Stimulated activated naive B cell treated with anti-CD40 and anti-IgM and Interleukin-4, amounts not matched to agents 10 μg/mL and 1 μg/mL and 100 μg/mL, for 72 hours (primary cell): ENCODE measurements at regions not wholly inside any gene's neighbourhood (a gene's known extent, or its start where the extent isn't known, plus 50 kb on each side); places are given as distances from the start of the nearest gene placed in this dataset.
A peak's percentile ranks its signal among the peaks of the same experiment; 100 is the strongest.

ENCODE experiments used
- ATAC-seq, 2 donors: fragments of 150-1000 bp; cut with Tn5 transposase; replicated peaks; 2 replicates each; pipeline ENCODE4 v1.10.0; 2021; ENCODE audit warnings: moderate library complexity in 1 of 2
- DNase-seq: peaks from one replicate; pipeline ENCODE4 v3.0.0; 2021
- H3K27ac Mint-ChIP-seq: one replicate; pipeline ENCODE4 v1.8.0; 2022; ENCODE audit warnings: mild to moderate bottlenecking, mixed read lengths
- H3K27me3 Mint-ChIP-seq, 2 donors: one replicate each; pipeline ENCODE4 v1.8.0; 2022; ENCODE audit warnings: mixed read lengths in 2 of 2
- H3K36me3 Mint-ChIP-seq, 2 donors: one replicate each; pipeline ENCODE4 v1.8.0; 2022; ENCODE audit warnings: mixed read lengths in 2 of 2, mild to moderate bottlenecking in 1 of 2
- H3K4me1 Mint-ChIP-seq, 2 donors: one replicate each; pipeline ENCODE4 v1.8.0; 2022; ENCODE audit warnings: mixed read lengths in 2 of 2, mild to moderate bottlenecking in 1 of 2
- H3K4me3 Mint-ChIP-seq, 2 donors: one replicate each; pipeline ENCODE4 v1.8.0; 2022; ENCODE audit warnings: mild to moderate bottlenecking in 2 of 2, mixed read lengths in 2 of 2, moderate library complexity in 1 of 2
- H3K9me3 Mint-ChIP-seq, 2 donors: one replicate each; pipeline ENCODE4 v1.8.0; 2022; ENCODE audit warnings: mixed read lengths in 2 of 2, mild to moderate bottlenecking in 1 of 2

DNA sequence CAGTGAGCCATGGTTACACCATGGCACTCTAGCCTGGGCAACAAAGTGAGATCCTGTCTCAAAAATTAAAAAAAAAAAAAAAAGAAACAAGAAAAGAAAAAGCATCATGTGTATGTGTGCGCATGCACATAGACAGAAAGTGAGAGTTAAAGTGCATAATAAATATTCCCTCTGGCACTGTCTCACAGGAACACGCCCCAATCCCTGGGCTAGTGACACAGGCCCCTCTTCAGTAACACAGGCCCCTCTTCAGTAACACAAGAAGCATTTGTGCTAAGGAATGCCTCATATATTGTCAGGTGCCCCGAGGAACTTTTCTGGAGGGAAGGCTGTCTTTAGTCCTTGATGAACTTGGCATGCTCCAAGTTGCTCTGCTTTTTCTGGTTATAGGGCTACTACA, 57.5 kb downstream of the RPL27A start:
- peaks cover 4 to 11% of the 10 kb centered on the region in 2 donors for H3K4me1 Mint-ChIP-seq
- peaks cover 0 to 5% of the 10 kb centered on the region in 2 donors for H3K27me3 Mint-ChIP-seq
- ATAC-seq, result no peak
- H3K27ac Mint-ChIP-seq, result no peak overlapping the region
- H3K9me3 Mint-ChIP-seq, result no peaks in the 10 kb centered on the region
- no peaks in the 10 kb centered on the region for H3K36me3 Mint-ChIP-seq
- DNase-seq, result no peak
- no peak overlapping the region for H3K4me3 Mint-ChIP-seq

- Mint-ChIP-seq H3K4me3 (no peak overlapping the region), H3K27ac (peak overlapping the region; percentile 31), H3K36me3 (no peaks in the 10 kb centered on the region), H3K27me3 (peaks cover 0 to 5% of the 10 kb centered on the region in 2 donors), H3K9me3 (no peaks in the 10 kb centered on the region), H3K4me1 (peaks cover 16 to 37% of the 10 kb centered on the region in 2 donors)
- ATAC-seq, result peak; percentile 92 to 96
- peak; percentile 15 for DNase-seq
These were observed 61.8 kb downstream of the RPL27A start for GRCh38 chr11:8744423-8744822.

DNA sequence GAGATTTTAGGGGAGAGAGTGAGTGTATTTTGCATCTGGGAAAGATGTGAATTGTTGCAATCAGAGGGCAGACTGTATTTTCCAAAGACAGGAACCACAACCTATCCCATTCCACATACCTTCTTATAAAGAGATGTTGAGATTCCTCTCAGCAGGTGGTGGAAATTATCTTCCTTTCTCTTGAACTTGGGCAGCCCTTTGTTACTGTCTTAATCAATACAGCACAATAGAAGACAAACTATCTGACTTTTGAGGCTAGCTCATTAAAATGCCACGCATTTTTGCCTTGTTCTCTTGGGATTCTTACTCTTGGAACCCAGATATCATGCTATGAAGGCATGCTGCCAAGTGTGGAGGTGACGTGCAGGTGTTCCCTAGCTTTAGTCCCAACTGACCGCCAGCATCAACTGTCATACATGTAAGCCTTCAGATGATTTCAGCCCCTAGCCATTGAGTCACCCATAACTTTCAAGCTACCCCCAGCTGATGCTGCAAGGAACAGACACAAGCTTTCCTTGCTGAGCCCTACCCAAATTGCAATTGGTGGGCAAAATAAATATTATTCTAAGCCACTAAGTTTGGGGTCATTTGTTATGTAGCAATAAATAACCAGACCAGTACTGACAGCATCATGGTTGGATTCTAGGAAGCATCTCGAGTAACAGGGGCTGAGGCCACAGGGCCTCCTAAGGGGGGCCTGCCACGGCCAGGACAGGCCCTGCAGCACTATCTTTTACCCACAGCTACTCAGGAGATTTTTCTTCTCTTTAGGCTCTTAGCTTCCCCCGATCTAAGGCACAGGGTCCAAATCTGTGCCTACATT, 63.0 kb downstream of the RPL27A start:
- DNase-seq (no peak), ATAC-seq (no peak)
- Mint-ChIP-seq H3K36me3 (no peaks in the 10 kb centered on the region), H3K9me3 (no peaks in the 10 kb centered on the region), H3K27ac (no peak overlapping the region), H3K4me1 (peaks cover 16 to 37% of the 10 kb centered on the region in 2 donors), H3K4me3 (no peak overlapping the region), H3K27me3 (peaks cover 0 to 5% of the 10 kb centered on the region in 2 donors)

DNA sequence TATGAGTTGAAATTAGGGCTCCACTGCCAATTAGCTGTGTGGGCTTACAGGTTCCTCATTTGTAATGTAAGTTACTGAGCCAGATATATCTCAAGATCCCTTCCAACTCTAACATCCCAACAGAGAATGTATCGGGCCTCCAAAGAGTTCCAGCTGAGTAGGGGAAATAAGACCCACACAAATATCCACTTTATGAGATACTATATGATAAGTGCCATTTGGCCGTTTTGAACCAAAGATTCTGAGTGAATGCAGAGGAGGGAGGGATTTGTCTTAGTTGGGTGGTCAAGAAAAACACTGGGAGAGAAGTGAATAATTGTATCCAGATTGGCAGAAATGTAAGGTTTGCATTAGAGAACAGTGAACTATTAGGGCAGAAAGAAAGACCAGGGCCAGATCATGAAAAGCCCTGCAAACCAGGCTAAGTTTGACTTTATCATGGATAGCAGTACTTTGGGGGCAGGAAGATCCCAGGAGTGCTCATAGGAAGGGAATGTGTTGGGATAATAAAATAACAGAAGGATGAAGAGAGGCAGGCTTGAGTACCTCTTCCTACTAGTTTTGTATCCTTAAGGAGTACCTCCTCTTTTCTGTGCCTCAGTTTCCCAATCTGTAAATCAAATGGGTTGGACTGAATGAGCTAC, 63.9 kb downstream of the RPL27A start:
- peaks cover 3 to 9% of the 10 kb centered on the region in 2 donors for H3K27me3 Mint-ChIP-seq
- no peaks in the 10 kb centered on the region for H3K36me3 Mint-ChIP-seq
- peaks cover 0 to 2% of the 10 kb centered on the region in 2 donors for H3K9me3 Mint-ChIP-seq
- DNase-seq (no peak), ATAC-seq (no peak)
- H3K4me1 Mint-ChIP-seq, result peaks cover 16 to 37% of the 10 kb centered on the region in 2 donors
- no peak overlapping the region for H3K4me3 Mint-ChIP-seq
- no peak overlapping the region for H3K27ac Mint-ChIP-seq

DNA sequence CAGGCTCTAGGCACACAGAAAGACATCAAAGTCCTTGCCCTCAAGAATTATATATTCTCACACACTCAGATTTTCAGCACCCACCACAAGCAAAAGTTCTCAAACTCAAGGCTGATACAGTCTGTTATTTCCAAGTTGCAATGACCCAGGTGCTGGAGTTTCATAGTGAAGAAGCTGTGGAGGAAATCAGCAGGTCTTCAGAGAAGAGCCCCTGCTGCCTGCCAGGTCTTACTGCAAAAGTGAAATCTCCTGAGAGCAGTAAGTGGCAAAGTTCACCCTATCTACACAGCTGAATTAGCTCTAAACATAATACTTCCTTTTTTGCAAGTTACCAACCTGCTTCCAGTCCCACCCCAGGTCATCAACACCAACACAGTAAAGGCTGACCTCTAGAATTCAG, 64.6 kb downstream of the RPL27A start:
- DNase-seq, result no peak
- no peaks in the 10 kb centered on the region for H3K36me3 Mint-ChIP-seq
- H3K9me3 Mint-ChIP-seq, result peaks cover 0 to 6% of the 10 kb centered on the region in 2 donors
- peaks cover 10 to 12% of the 10 kb centered on the region in 2 donors for H3K27me3 Mint-ChIP-seq
- no peak overlapping the region for H3K27ac Mint-ChIP-seq
- peaks cover 16 to 37% of the 10 kb centered on the region in 2 donors for H3K4me1 Mint-ChIP-seq
- no peak overlapping the region for H3K4me3 Mint-ChIP-seq
- peak; percentile 53 to 74 for ATAC-seq

GRCh38 chr11:8748317-8748716, 65.7 kb downstream of the RPL27A start:
- no peak overlapping the region for H3K4me3 Mint-ChIP-seq
- H3K36me3 Mint-ChIP-seq, result no peaks in the 10 kb centered on the region
- no peak overlapping the region for H3K27ac Mint-ChIP-seq
- peaks cover 16 to 37% of the 10 kb centered on the region in 2 donors for H3K4me1 Mint-ChIP-seq
- no peak for DNase-seq
- H3K9me3 Mint-ChIP-seq, result peaks cover 0 to 6% of the 10 kb centered on the region in 2 donors
- no peak for ATAC-seq
- H3K27me3 Mint-ChIP-seq, result peaks cover 9 to 10% of the 10 kb centered on the region in 2 donors

- no peak for DNase-seq
- Mint-ChIP-seq H3K4me1 (peaks cover 16 to 35% of the 10 kb centered on the region in 2 donors), H3K9me3 (peaks cover 0 to 6% of the 10 kb centered on the region in 2 donors), H3K27me3 (peaks cover 9 to 10% of the 10 kb centered on the region in 2 donors), H3K27ac (no peak overlapping the region), H3K36me3 (no peaks in the 10 kb centered on the region), H3K4me3 (no peak overlapping the region)
- ATAC-seq, result no peak
These were observed 66.6 kb downstream of the RPL27A start for GRCh38 chr11:8749202-8749601.

- DNase-seq (no peak), ATAC-seq (no peak)
- Mint-ChIP-seq H3K4me3 (no peak overlapping the region), H3K27me3 (peaks cover 9 to 10% of the 10 kb centered on the region in 2 donors), H3K36me3 (no peaks in the 10 kb centered on the region), H3K27ac (no peak overlapping the region), H3K9me3 (peaks cover 2 to 6% of the 10 kb centered on the region in 2 donors), H3K4me1 (peaks cover 0 to 2% of the 10 kb centered on the region in 2 donors)
These were observed 71.6 kb downstream of the RPL27A start for GRCh38 chr11:8754241-8754640.

- H3K36me3 Mint-ChIP-seq, result no peaks in the 10 kb centered on the region
- H3K27me3 Mint-ChIP-seq, result peaks cover 8 to 9% of the 10 kb centered on the region in 2 donors
- H3K27ac Mint-ChIP-seq, result no peak overlapping the region
- peaks cover 2 to 6% of the 10 kb centered on the region in 2 donors for H3K9me3 Mint-ChIP-seq
- ATAC-seq (no peak), DNase-seq (no peak)
- H3K4me1 Mint-ChIP-seq, result peaks cover 0 to 2% of the 10 kb centered on the region in 2 donors
- H3K4me3 Mint-ChIP-seq, result no peak overlapping the region
These were observed 73.6 kb downstream of the RPL27A start for GRCh38 chr11:8756201-8756600.

- DNase-seq (no peak), ATAC-seq (no peak)
- Mint-ChIP-seq H3K36me3 (no peaks in the 10 kb centered on the region), H3K27ac (no peak overlapping the region), H3K4me1 (peaks cover 0 to 2% of the 10 kb centered on the region in 2 donors), H3K9me3 (peaks cover 0 to 2% of the 10 kb centered on the region in 2 donors), H3K27me3 (peaks cover 0 to under 1% of the 10 kb centered on the region in 2 donors), H3K4me3 (no peak overlapping the region)
These were observed 74.5 kb downstream of the RPL27A start for GRCh38 chr11:8757047-8757446.

DNA sequence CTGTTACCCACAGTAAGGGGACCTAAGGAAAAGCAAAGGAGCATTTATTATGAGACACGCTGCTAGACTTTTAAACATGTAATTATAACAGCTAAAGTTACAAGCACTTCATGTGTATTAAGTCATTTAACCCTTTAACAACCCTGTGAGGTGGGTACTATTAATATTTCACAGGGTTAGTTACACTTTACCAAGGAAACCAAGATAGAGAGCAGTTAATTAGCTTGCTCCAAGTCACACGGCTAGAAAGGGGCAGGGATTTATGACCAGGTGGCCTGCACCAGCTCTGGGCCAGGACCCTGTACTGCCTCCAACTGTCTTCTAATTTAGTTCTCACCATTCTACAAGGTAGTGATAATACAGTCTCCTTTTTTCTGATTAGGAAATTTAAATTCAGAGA, 74.9 kb downstream of the RPL27A start:
- Mint-ChIP-seq H3K9me3 (peaks cover 0 to 2% of the 10 kb centered on the region in 2 donors), H3K4me1 (peaks cover 0 to 2% of the 10 kb centered on the region in 2 donors), H3K27me3 (no peaks in the 10 kb centered on the region), H3K36me3 (no peaks in the 10 kb centered on the region), H3K27ac (no peak overlapping the region), H3K4me3 (no peak overlapping the region)
- DNase-seq (no peak), ATAC-seq (no peak)

- Mint-ChIP-seq H3K27me3 (no peaks in the 10 kb centered on the region), H3K9me3 (peaks cover 0 to 2% of the 10 kb centered on the region in 2 donors), H3K36me3 (no peaks in the 10 kb centered on the region), H3K27ac (no peak overlapping the region), H3K4me1 (peaks cover 0 to 2% of the 10 kb centered on the region in 2 donors), H3K4me3 (no peak overlapping the region)
- DNase-seq, result no peak
- ATAC-seq, result no peak
These were observed 76.1 kb downstream of the RPL27A start for GRCh38 chr11:8758619-8759169.

DNA sequence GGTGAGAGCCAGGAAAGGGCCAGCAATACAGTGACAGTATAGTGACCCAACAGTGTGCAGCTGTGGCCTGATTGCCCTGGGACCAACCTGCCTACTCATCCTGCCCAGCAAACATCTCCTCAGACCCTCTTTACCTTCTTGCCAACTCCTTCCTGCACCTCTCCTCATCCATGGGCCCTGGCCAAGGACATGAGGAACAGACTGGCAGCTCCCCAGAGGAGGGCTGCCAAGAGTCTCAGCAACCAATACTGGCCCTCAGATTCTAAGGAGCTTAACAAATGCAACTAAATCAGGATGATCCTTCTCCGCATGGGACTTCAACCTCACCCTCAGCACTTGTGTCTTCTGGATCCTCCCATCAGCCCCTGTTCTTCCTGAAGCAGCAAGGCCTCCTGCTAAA, 77.0 kb downstream of the RPL27A start:
- Mint-ChIP-seq H3K4me3 (no peak overlapping the region), H3K9me3 (peaks cover 0 to 2% of the 10 kb centered on the region in 2 donors), H3K4me1 (peaks cover 0 to 2% of the 10 kb centered on the region in 2 donors), H3K36me3 (no peaks in the 10 kb centered on the region), H3K27ac (no peak overlapping the region), H3K27me3 (no peaks in the 10 kb centered on the region)
- ATAC-seq, result no peak
- no peak for DNase-seq

DNA sequence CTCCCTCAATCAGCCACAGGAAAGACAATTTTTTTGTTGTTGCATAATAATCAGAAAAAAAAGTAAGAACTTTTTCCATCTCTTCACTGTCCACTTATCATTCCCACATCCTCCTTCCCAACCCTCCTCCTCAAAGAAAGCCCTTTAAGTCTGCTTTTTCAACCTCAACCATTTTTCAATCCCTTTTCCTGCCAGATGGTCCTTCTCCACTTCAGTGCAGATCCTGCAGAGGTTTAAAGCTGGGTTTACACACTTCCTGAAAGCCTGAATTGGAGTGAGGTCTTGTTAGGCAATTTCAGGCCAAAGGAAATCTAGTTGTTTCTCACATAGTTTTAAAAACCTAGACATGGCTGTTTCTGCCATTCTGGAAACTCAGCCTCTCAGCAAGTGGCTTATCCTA, 78.3 kb downstream of the RPL27A start:
- DNase-seq (no peak), ATAC-seq (no peak)
- Mint-ChIP-seq H3K9me3 (no peaks in the 10 kb centered on the region), H3K36me3 (no peaks in the 10 kb centered on the region), H3K4me1 (no peaks in the 10 kb centered on the region), H3K27ac (no peak overlapping the region), H3K27me3 (no peaks in the 10 kb centered on the region), H3K4me3 (no peak overlapping the region)
